DMS153 (cell line): ENCODE measurements at regions not wholly inside any gene's neighbourhood (a gene's known extent, or its start where the extent isn't known, plus 50 kb on each side); places are given as distances from the start of the nearest gene placed in this dataset.
A peak's percentile ranks its signal among the peaks of the same experiment; 100 is the strongest.
"Not testable (repeated sequence)": the region's sequence is repeated elsewhere in the genome, so short reads cannot be mapped to it uniquely, and the experiment has no call there.

Experiments
- DNase-seq: peaks from one replicate; lab custom pipeline; 2025; lab: John Stamatoyannopoulos, UW

GRCh38 chr5:1667648-1668140, 131.9 kb downstream of the MRPL36 start:
- DNase-seq: no peak

GRCh38 chr5:1666812-1667588, 132.6 kb downstream of the MRPL36 start:
- peak; percentile 51 for DNase-seq

GRCh38 chr5:1666221-1666620, 133.4 kb downstream of the MRPL36 start:
- no peak for DNase-seq

- DNase-seq: no peak
Measured at GRCh38 chr5:1665803-1666202, 133.8 kb downstream of the MRPL36 start.

GRCh38 chr5:1665231-1665630, 134.4 kb downstream of the MRPL36 start:
- DNase-seq: no peak

- no peak for DNase-seq
Measured at GRCh38 chr5:1663186-1663585, 136.5 kb downstream of the MRPL36 start.

- DNase-seq: no peak
Measured at GRCh38 chr5:1662559-1663085, 137.0 kb downstream of the MRPL36 start.

GRCh38 chr5:1661831-1662558, 137.6 kb downstream of the MRPL36 start:
- no peak for DNase-seq

GRCh38 chr5:1661311-1661710, 137.6 kb upstream of the LPCAT1 start:
- no peak for DNase-seq

- no peak for DNase-seq
Measured at GRCh38 chr5:1660511-1660910, 136.8 kb upstream of the LPCAT1 start.

GRCh38 chr5:1660001-1660400, 136.2 kb upstream of the LPCAT1 start:
- no peak for DNase-seq

GRCh38 chr5:1659100-1659981, 135.6 kb upstream of the LPCAT1 start:
- no peak for DNase-seq

- DNase-seq: no peak
Measured at GRCh38 chr5:1658665-1659064, 134.9 kb upstream of the LPCAT1 start.

GRCh38 chr5:1657161-1657741, 133.5 kb upstream of the LPCAT1 start:
- no peak for DNase-seq

GRCh38 chr5:1656271-1656975, 132.7 kb upstream of the LPCAT1 start:
- no peak for DNase-seq

GRCh38 chr5:1655496-1656270, 131.9 kb upstream of the LPCAT1 start:
- DNase-seq: no peak

GRCh38 chr5:1654786-1655495, 131.2 kb upstream of the LPCAT1 start:
- DNase-seq: no peak

- not testable (repeated sequence) for DNase-seq
Measured at GRCh38 chr5:1653698-1654651, 130.2 kb upstream of the LPCAT1 start.
